SHP77 treated with DMSO at 0.1 percent for 48 hours (cell line): ENCODE measurements at regions not wholly inside any gene's neighbourhood (a gene's known extent, or its start where the extent isn't known, plus 50 kb on each side); places are given as distances from the start of the nearest gene placed in this dataset.
"Not testable (repeated sequence)": the region's sequence is repeated elsewhere in the genome, so short reads cannot be mapped to it uniquely, and the experiment has no call there.

Experiments used
- DNase-seq: peaks from one replicate; lab custom pipeline; 2025; lab: John Stamatoyannopoulos, UW

- no peak for DNase-seq
Measured at GRCh38 chr10:109650228-109650627, 273.1 kb downstream of the XPNPEP1 start.

- no peak for DNase-seq
Measured at GRCh38 chr10:109647627-109648026, 275.7 kb downstream of the XPNPEP1 start.

GRCh38 chr10:109633846-109634245 lies 289.5 kb downstream of the XPNPEP1 start:
- DNase-seq, result no peak

- DNase-seq, result not testable (repeated sequence)
Measured at GRCh38 chr10:109633017-109633416, 290.3 kb downstream of the XPNPEP1 start.

- no peak for DNase-seq
Measured at GRCh38 chr10:109624939-109625338, 298.4 kb downstream of the XPNPEP1 start.

GRCh38 chr10:109622566-109622965 lies 300.7 kb downstream of the XPNPEP1 start:
- DNase-seq, result no peak

- DNase-seq, result no peak
Measured at GRCh38 chr10:109620396-109620795, 302.9 kb downstream of the XPNPEP1 start.

GRCh38 chr10:109619914-109620313 lies 303.4 kb downstream of the XPNPEP1 start:
- DNase-seq, result no peak

GRCh38 chr10:109618748-109619147 lies 304.6 kb downstream of the XPNPEP1 start:
- DNase-seq, result no peak

GRCh38 chr10:109618301-109618700 lies 305.0 kb downstream of the XPNPEP1 start:
- DNase-seq, result no peak

GRCh38 chr10:109616359-109616980 lies 306.8 kb downstream of the XPNPEP1 start:
- no peak for DNase-seq

- DNase-seq, result not testable (repeated sequence)
Measured at GRCh38 chr10:109595356-109595755, 328.0 kb downstream of the XPNPEP1 start.

GRCh38 chr10:109593682-109594081 lies 329.6 kb downstream of the XPNPEP1 start:
- no peak for DNase-seq

- DNase-seq, result no peak
Measured at GRCh38 chr10:109592391-109592790, 330.9 kb downstream of the XPNPEP1 start.

GRCh38 chr10:109591601-109592000 lies 331.7 kb downstream of the XPNPEP1 start:
- DNase-seq, result no peak

GRCh38 chr10:109588259-109588658 lies 335.1 kb downstream of the XPNPEP1 start:
- DNase-seq, result no peak

- no peak for DNase-seq
Measured at GRCh38 chr10:109587366-109587765, 335.9 kb downstream of the XPNPEP1 start.

- no peak for DNase-seq
Measured at GRCh38 chr10:109556399-109556798, 366.9 kb downstream of the XPNPEP1 start.

GRCh38 chr10:109542050-109542603 lies 381.2 kb downstream of the XPNPEP1 start:
- DNase-seq, result not testable (repeated sequence)

GRCh38 chr10:109534193-109534592 lies 389.1 kb downstream of the XPNPEP1 start:
- DNase-seq, result no peak

- no peak for DNase-seq
Measured at GRCh38 chr10:109529258-109529657, 394.1 kb downstream of the XPNPEP1 start.

- no peak for DNase-seq
Measured at GRCh38 chr10:109517748-109518147, 405.6 kb downstream of the XPNPEP1 start.

- DNase-seq, result no peak
Measured at GRCh38 chr10:109504401-109504800, 418.9 kb downstream of the XPNPEP1 start.

- DNase-seq, result no peak
Measured at GRCh38 chr10:109487691-109488090, 435.6 kb downstream of the XPNPEP1 start.
